ENCODE measurements at regions not wholly inside any gene's neighbourhood (a gene's known extent, or its start where the extent isn't known, plus 50 kb on each side); places are given as distances from the start of the nearest gene placed in this dataset.

- DNase-seq: no peak
- 87 to 95% (median 91%) methylated on average over 2 of the region's 2 CpGs for WGBS, 5 donors
- Histone ChIP-seq H3K36me3 (no peaks in the 10 kb centered on the region), H3K4me1 (peaks cover 0 to 14% (median 4%) of the 10 kb centered on the region in 6 donors), H3K4me3 (no peak overlapping the region), H3K9me3 (no peaks in the 10 kb centered on the region), H3K27ac (no peak overlapping the region), H3K27me3 (replicated peaks in 1 of 7) (no peaks in the 10 kb centered on the region)
- TF ChIP-seq POLR2A (IDR thresholded peaks at IDR 0.05) (no peak), CTCF (IDR thresholded peaks at IDR 0.05 in 8 of 11, conservative IDR thresholded peaks at IDR 0.05 in 3 of 11) (no peak), POLR2AphosphoS5 (IDR thresholded peaks at IDR 0.05) (no peak)
- intact Hi-C loops (cut with DNase I; ENCODE audit: low total_unique reads): no loop called here
Observed at GRCh38 chr1:101102426-101103156, 77.0 kb upstream of the DPH5 start.

GRCh38 chr1:101101360-101101759 is 75.8 kb upstream of the DPH5 start:
- H3K36me3 ChIP-seq: no peaks in the 10 kb centered on the region
- no peak overlapping the region for H3K4me3 ChIP-seq
- intact Hi-C loops (cut with DNase I; ENCODE audit: low total_unique reads): no loop called here
- no peak for TF ChIP-seq POLR2AphosphoS5 (IDR thresholded peaks at IDR 0.05)
- no peak for TF ChIP-seq CTCF (IDR thresholded peaks at IDR 0.05 in 8 of 11, conservative IDR thresholded peaks at IDR 0.05 in 3 of 11)
- no peak for TF ChIP-seq POLR2A (IDR thresholded peaks at IDR 0.05)
- DNase-seq: no peak
- 63 to 74% (median 69%) methylated on average over 2 of the region's 2 CpGs for WGBS, 5 donors
- H3K9me3 ChIP-seq: no peaks in the 10 kb centered on the region
- no peak overlapping the region for H3K27ac ChIP-seq
- peaks cover 0 to 6% (median 0%) of the 10 kb centered on the region in 6 donors for H3K4me1 ChIP-seq
- H3K27me3 ChIP-seq (replicated peaks in 1 of 7): no peaks in the 10 kb centered on the region

GRCh38 chr1:101100674-101101073 is 75.1 kb upstream of the DPH5 start:
- WGBS, 5 donors: 73 to 91% (median 85%) methylated on average over 3 of the region's 3 CpGs
- H3K27me3 ChIP-seq (replicated peaks in 1 of 7): no peaks in the 10 kb centered on the region
- intact Hi-C loops (cut with DNase I; ENCODE audit: low total_unique reads): no loop called here
- no peak for DNase-seq
- no peaks in the 10 kb centered on the region for H3K36me3 ChIP-seq
- no peak for TF ChIP-seq POLR2A (IDR thresholded peaks at IDR 0.05)
- no peak for TF ChIP-seq CTCF (IDR thresholded peaks at IDR 0.05 in 8 of 11, conservative IDR thresholded peaks at IDR 0.05 in 3 of 11)
- no peak for TF ChIP-seq POLR2AphosphoS5 (IDR thresholded peaks at IDR 0.05)
- H3K4me1 ChIP-seq: no peaks in the 10 kb centered on the region
- no peak overlapping the region for H3K4me3 ChIP-seq
- no peak overlapping the region for H3K27ac ChIP-seq
- H3K9me3 ChIP-seq: no peaks in the 10 kb centered on the region

- H3K36me3 ChIP-seq: no peaks in the 10 kb centered on the region
- H3K4me3 ChIP-seq: no peak overlapping the region
- WGBS, 5 donors: 50 to 95% (median 90%) methylated on average over 2 of the region's 2 CpGs
- no peak for DNase-seq
- H3K9me3 ChIP-seq: no peaks in the 10 kb centered on the region
- no peaks in the 10 kb centered on the region for H3K27me3 ChIP-seq (replicated peaks in 1 of 7)
- no peak overlapping the region for H3K27ac ChIP-seq
- intact Hi-C loops (cut with DNase I; ENCODE audit: low total_unique reads): no loop called here
- no peaks in the 10 kb centered on the region for H3K4me1 ChIP-seq
- TF ChIP-seq POLR2A (IDR thresholded peaks at IDR 0.05) (no peak), POLR2AphosphoS5 (IDR thresholded peaks at IDR 0.05) (no peak), CTCF (IDR thresholded peaks at IDR 0.05 in 8 of 11, conservative IDR thresholded peaks at IDR 0.05 in 3 of 11) (no peak)
Observed at GRCh38 chr1:101098907-101099306, 73.3 kb upstream of the DPH5 start.
